ENCODE measurements at regions not wholly inside any gene's neighbourhood (a gene's known extent, or its start where the extent isn't known, plus 50 kb on each side); places are given as distances from the start of the nearest gene placed in this dataset.

- H3K36me3 ChIP-seq: no peaks in the 10 kb centered on the region
- 76 to 81% methylated on average over 6 of the region's 6 CpGs for WGBS, 2 donors
- intact Hi-C loops (cut with DNase I): no loop called here
- peaks cover 0 to 17% (median 12%) of the 10 kb centered on the region in 4 donors for H3K4me1 ChIP-seq
- peak in 3 of 4 donors; percentile 43 to 78 (median 66) for TF ChIP-seq POLR2AphosphoS5 (IDR thresholded peaks at IDR 0.05)
- no peak for TF ChIP-seq EP300 (IDR thresholded peaks at IDR 0.05)
- no peaks in the 10 kb centered on the region for H3K9me3 ChIP-seq
- DNase-seq: no peak
- peak overlapping the region in 2 of 4 donors; percentile 19 to 55 for H3K27ac ChIP-seq
- no peaks in the 10 kb centered on the region for H3K27me3 ChIP-seq
- H3K4me3 ChIP-seq: no peak overlapping the region
Measured at GRCh38 chr13:104737713-104738112, 1671.5 kb upstream of the SLC10A2 start.

- Histone ChIP-seq H3K9me3 (no peaks in the 10 kb centered on the region), H3K27ac (no peak overlapping the region), H3K4me1 (peaks cover 0 to 17% (median 12%) of the 10 kb centered on the region in 4 donors), H3K4me3 (no peak overlapping the region), H3K36me3 (no peaks in the 10 kb centered on the region), H3K27me3 (no peaks in the 10 kb centered on the region)
- TF ChIP-seq CTCF (IDR thresholded peaks at IDR 0.05) (no peak), POLR2A (IDR thresholded peaks at IDR 0.05) (no peak), POLR2AphosphoS5 (IDR thresholded peaks at IDR 0.05) (no peak), EP300 (IDR thresholded peaks at IDR 0.05) (no peak)
- WGBS, 2 donors: 77 to 86% methylated on average over 1 of the region's 1 CpG
- no peak for DNase-seq
- intact Hi-C loops (cut with DNase I): no loop called here
Measured at GRCh38 chr13:104733427-104733826, 1667.2 kb upstream of the SLC10A2 start.

GRCh38 chr13:104715111-104715510 lies 1648.9 kb upstream of the SLC10A2 start:
- TF ChIP-seq POLR2A (IDR thresholded peaks at IDR 0.05) (no peak), POLR2AphosphoS5 (IDR thresholded peaks at IDR 0.05) (no peak)
- H3K4me3 ChIP-seq: no peak overlapping the region
- no peak overlapping the region for H3K27ac ChIP-seq
- no peaks in the 10 kb centered on the region for H3K4me1 ChIP-seq
- intact Hi-C loops (cut with DNase I): no loop called here
- no peaks in the 10 kb centered on the region for H3K9me3 ChIP-seq
- H3K36me3 ChIP-seq: no peaks in the 10 kb centered on the region
- no peak for DNase-seq
- no peaks in the 10 kb centered on the region for H3K27me3 ChIP-seq

GRCh38 chr13:104705031-104705750 lies 1639.0 kb upstream of the SLC10A2 start:
- no peaks in the 10 kb centered on the region for H3K36me3 ChIP-seq
- WGBS, 2 donors: 89 to 93% methylated on average over 7 of the region's 7 CpGs
- H3K27ac ChIP-seq: no peak overlapping the region
- H3K9me3 ChIP-seq: no peaks in the 10 kb centered on the region
- no peak overlapping the region for H3K4me3 ChIP-seq
- no peaks in the 10 kb centered on the region for H3K4me1 ChIP-seq
- intact Hi-C loops (cut with DNase I): no loop called here
- TF ChIP-seq POLR2AphosphoS5 (IDR thresholded peaks at IDR 0.05) (no peak), EP300 (IDR thresholded peaks at IDR 0.05) (no peak), CTCF (IDR thresholded peaks at IDR 0.05) (no peak), POLR2A (IDR thresholded peaks at IDR 0.05) (no peak)
- H3K27me3 ChIP-seq: no peaks in the 10 kb centered on the region
- DNase-seq: no peak

GRCh38 chr13:104701591-104701990 lies 1635.4 kb upstream of the SLC10A2 start:
- 50 to 62% methylated on average over 3 of the region's 3 CpGs for WGBS, 2 donors
- Histone ChIP-seq H3K36me3 (no peaks in the 10 kb centered on the region), H3K27me3 (no peaks in the 10 kb centered on the region), H3K27ac (no peak overlapping the region), H3K9me3 (no peaks in the 10 kb centered on the region), H3K4me3 (no peak overlapping the region), H3K4me1 (no peaks in the 10 kb centered on the region)
- DNase-seq: no peak
- no peak for TF ChIP-seq POLR2AphosphoS5 (IDR thresholded peaks at IDR 0.05)
- no peak for TF ChIP-seq EP300 (IDR thresholded peaks at IDR 0.05)
- TF ChIP-seq POLR2A (IDR thresholded peaks at IDR 0.05): no peak
- TF ChIP-seq CTCF (IDR thresholded peaks at IDR 0.05): no peak
- intact Hi-C loops (cut with DNase I): no loop called here

- Histone ChIP-seq H3K36me3 (no peaks in the 10 kb centered on the region), H3K27ac (no peak overlapping the region), H3K27me3 (no peaks in the 10 kb centered on the region), H3K4me1 (no peaks in the 10 kb centered on the region), H3K4me3 (no peak overlapping the region), H3K9me3 (no peaks in the 10 kb centered on the region)
- intact Hi-C loops (cut with DNase I): no loop called here
- TF ChIP-seq EP300 (IDR thresholded peaks at IDR 0.05) (no peak), POLR2AphosphoS5 (IDR thresholded peaks at IDR 0.05) (no peak), POLR2A (IDR thresholded peaks at IDR 0.05) (no peak), CTCF (IDR thresholded peaks at IDR 0.05) (no peak)
- no peak for DNase-seq
Measured at GRCh38 chr13:104694397-104694796, 1628.2 kb upstream of the SLC10A2 start.
